ENCODE measurements at regions not wholly inside any gene's neighbourhood (a gene's known extent, or its start where the extent isn't known, plus 50 kb on each side); places are given as distances from the start of the nearest gene placed in this dataset.
"Not testable (repeated sequence)": the region's sequence is repeated elsewhere in the genome, so short reads cannot be mapped to it uniquely, and the experiment has no call there.

GRCh38 chrX:142873214-142873613 is 152.5 kb upstream of the SPANXN4 start:
- TF ChIP-seq, protein P1, sequence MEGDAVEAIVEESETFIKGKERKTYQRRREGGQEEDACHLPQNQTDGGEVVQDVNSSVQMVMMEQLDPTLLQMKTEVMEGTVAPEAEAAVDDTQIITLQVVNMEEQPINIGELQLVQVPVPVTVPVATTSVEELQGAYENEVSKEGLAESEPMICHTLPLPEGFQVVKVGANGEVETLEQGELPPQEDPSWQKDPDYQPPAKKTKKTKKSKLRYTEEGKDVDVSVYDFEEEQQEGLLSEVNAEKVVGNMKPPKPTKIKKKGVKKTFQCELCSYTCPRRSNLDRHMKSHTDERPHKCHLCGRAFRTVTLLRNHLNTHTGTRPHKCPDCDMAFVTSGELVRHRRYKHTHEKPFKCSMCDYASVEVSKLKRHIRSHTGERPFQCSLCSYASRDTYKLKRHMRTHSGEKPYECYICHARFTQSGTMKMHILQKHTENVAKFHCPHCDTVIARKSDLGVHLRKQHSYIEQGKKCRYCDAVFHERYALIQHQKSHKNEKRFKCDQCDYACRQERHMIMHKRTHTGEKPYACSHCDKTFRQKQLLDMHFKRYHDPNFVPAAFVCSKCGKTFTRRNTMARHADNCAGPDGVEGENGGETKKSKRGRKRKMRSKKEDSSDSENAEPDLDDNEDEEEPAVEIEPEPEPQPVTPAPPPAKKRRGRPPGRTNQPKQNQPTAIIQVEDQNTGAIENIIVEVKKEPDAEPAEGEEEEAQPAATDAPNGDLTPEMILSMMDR (IDR thresholded peaks at IDR 0.05; ENCODE audit: insufficient read depth, low read depth, low read length, missing control alignments): no peak
- H3K4me3 ChIP-seq (ENCODE audit: low read depth, low read length): no peak overlapping the region
- DNase-seq (ENCODE audit: low read depth): no peak

DNA sequence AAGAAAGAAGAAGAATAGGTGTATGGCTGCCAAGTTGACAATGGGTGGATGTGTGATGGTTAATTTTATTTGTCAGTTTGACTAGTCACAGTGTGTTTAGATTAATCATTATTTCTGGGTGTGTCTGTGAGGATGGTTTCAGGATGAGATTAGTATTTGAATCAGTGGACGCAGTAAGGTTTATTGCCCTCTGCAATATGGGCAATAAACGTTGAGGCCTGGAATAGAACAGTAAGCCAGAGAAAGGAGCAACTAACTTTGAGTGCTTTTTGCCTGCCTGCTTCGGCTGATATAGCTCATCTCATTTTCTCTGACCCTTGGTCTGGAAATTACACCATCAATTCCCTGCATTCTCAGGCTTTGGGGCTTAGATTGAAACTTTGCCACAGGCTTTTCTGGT is 140.8 kb upstream of the SPANXN4 start:
- TF ChIP-seq, protein P1 (IDR thresholded peaks at IDR 0.05; ENCODE audit: insufficient read depth, low read depth, low read length, missing control alignments): no peak
- no peak for DNase-seq (ENCODE audit: low read depth)
- H3K4me3 ChIP-seq (ENCODE audit: low read depth, low read length): no peak overlapping the region

GRCh38 chrX:142891046-142891445 is 134.7 kb upstream of the SPANXN4 start:
- no peak overlapping the region for H3K4me3 ChIP-seq (ENCODE audit: low read depth, low read length)
- TF ChIP-seq, protein P1 (IDR thresholded peaks at IDR 0.05; ENCODE audit: insufficient read depth, low read depth, low read length, missing control alignments): no peak
- DNase-seq (ENCODE audit: low read depth): peak; percentile 1

GRCh38 chrX:142898164-142898563 is 127.6 kb upstream of the SPANXN4 start:
- TF ChIP-seq, protein P1 (IDR thresholded peaks at IDR 0.05; ENCODE audit: insufficient read depth, low read depth, low read length, missing control alignments): no peak
- DNase-seq (ENCODE audit: low read depth): no peak
- H3K4me3 ChIP-seq (ENCODE audit: low read depth, low read length): no peak overlapping the region

DNA sequence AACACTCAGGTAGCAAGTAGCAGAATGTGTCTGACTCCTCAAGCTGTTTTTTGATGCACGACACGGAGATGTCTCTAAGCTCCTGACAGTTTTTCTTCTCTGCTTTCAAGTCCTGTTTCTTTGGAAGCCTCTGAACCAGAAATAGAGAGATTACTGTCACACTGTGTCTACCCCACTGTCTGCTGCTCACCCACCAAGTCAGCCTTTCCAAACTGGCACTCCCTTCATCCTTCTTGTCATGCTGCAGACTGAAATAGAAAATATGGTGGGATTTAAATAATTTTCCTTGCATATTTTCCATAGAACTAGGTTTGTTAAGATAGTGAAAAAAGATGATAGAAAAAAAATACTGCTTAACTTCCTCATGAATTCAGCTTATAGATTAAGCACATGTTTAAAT is 102.5 kb upstream of the SPANXN4 start:
- no peak for DNase-seq (ENCODE audit: low read depth)
- TF ChIP-seq, protein P1 (IDR thresholded peaks at IDR 0.05; ENCODE audit: insufficient read depth, low read depth, low read length, missing control alignments): no peak
- no peak overlapping the region for H3K4me3 ChIP-seq (ENCODE audit: low read depth, low read length)

GRCh38 chrX:142938793-142939192 is 86.9 kb upstream of the SPANXN4 start:
- TF ChIP-seq, protein P1 (IDR thresholded peaks at IDR 0.05; ENCODE audit: insufficient read depth, low read depth, low read length, missing control alignments): no peak
- H3K4me3 ChIP-seq (ENCODE audit: low read depth, low read length): no peak overlapping the region
- DNase-seq (ENCODE audit: low read depth): no peak

DNA sequence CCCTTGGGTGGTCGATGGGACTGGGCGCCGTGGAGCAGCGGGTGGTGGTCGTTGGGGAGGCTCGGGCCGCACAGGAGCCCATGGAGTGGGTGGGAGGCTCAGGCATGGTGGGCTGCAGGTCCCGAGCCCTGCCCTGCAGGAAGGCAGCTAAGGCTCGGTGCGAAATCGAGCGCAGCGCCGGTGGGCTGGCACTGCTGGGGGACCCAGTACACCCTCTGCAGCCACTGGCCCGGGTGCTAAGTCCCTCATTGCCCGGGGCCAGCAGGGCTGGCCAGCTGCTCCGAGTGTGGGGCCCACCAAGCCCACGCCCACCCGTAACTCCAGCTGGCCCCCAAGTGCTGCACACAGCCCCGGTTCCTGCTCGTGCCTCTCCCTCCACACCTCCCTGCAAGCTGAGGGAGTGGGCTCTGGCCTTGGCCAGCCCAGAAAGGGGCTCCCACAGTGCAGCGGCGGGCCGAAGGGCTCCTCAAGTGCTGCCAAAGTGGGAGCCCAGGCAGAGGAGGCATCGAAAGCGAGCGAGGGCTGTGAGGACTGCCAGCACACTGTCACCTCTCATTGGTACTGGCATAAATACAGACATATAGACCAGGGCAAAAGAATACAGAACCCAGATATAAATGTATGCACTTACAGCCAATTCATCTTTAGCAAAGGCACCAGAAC is 53.5 kb upstream of the SPANXN4 start:
- not testable (repeated sequence) for H3K4me3 ChIP-seq (ENCODE audit: low read depth, low read length); DNase-seq (ENCODE audit: low read depth)

Data from GM12865 (cell line).